Activated CD8-positive, alpha-beta T cell treated with anti-CD3 and anti-CD28 coated beads for 36 hours (primary cell): ENCODE measurements at regions not wholly inside any gene's neighbourhood (a gene's known extent, or its start where the extent isn't known, plus 50 kb on each side); places are given as distances from the start of the nearest gene placed in this dataset.
"Not testable (repeated sequence)": the region's sequence is repeated elsewhere in the genome, so short reads cannot be mapped to it uniquely, and the experiment has no call there.

Experiments used
- ATAC-seq: fragments of 200-7000 bp; cut with Tn5 transposase; one replicate; pipeline ENCODE4 v1.10.0; 2021; ENCODE audit warnings: mild to moderate bottlenecking, moderate library complexity
- CTCF ChIA-PET: fragments of 350-600 bp; sonication (Branson Sonifier 250); formaldehyde crosslinking; loops from one replicate; lab custom pipeline; 2021; ENCODE audit warnings: antibody characterized with exemption; lab: Charles Lee
- POLR2A ChIA-PET: fragments of 350-600 bp; sonication (Branson Sonifier 250); formaldehyde crosslinking; loops from one replicate; lab custom pipeline; 2021; ENCODE audit warnings: antibody characterized with exemption; lab: Charles Lee
- DNase-seq: peaks from one replicate; pipeline ENCODE4 v3.0.0-alpha.2; 2020
- H3K27ac Mint-ChIP-seq: one replicate; pipeline ENCODE4 v1.8.0; 2021; ENCODE audit warnings: mild to moderate bottlenecking, mixed read lengths
- H3K27me3 Mint-ChIP-seq: one replicate; pipeline ENCODE4 v1.8.0; 2021; ENCODE audit warnings: mixed read lengths
- H3K36me3 Mint-ChIP-seq: one replicate; pipeline ENCODE4 v1.8.0; 2021; ENCODE audit warnings: low read depth, mixed read lengths
- H3K4me1 Mint-ChIP-seq: one replicate; pipeline ENCODE4 v1.8.0; 2021; ENCODE audit warnings: low read depth, mixed read lengths
- H3K4me3 Mint-ChIP-seq: one replicate; pipeline ENCODE4 v1.8.0; 2021; ENCODE audit warnings: mild to moderate bottlenecking, moderate library complexity, mixed read lengths
- H3K9me3 Mint-ChIP-seq: one replicate; pipeline ENCODE4 v1.8.0; 2021; ENCODE audit warnings: mixed read lengths
- CTCF ChIP-seq: fragments of 200-600 bp; IDR thresholded peaks from one replicate; pipeline ENCODE4 v1.8.0; 2022; ENCODE audit warnings: antibody characterized with exemption, mild to moderate bottlenecking
- intact Hi-C: fragments of 100-400 bp; cut with micrococcal nuclease; formaldehyde crosslinking; loops from one replicate; pipeline ENCODE4 v1.10.0; 2022

- Mint-ChIP-seq H3K4me3 (no peak overlapping the region), H3K4me1 (no peaks in the 10 kb centered on the region), H3K27me3 (no peaks in the 10 kb centered on the region), H3K36me3 (no peaks in the 10 kb centered on the region), H3K27ac (no peak overlapping the region), H3K9me3 (peaks cover 6% of the 10 kb centered on the region)
- ATAC-seq (no peak), DNase-seq (no peak)
- ChIA-PET POLR2A (no interaction called here), CTCF (no interaction called here)
- intact Hi-C loops: no loop called here
- no peak for TF ChIP-seq CTCF
Observed at GRCh38 chr2:146709004-146709403, 1135.8 kb upstream of the ACVR2A start.

- H3K27ac Mint-ChIP-seq: no peak overlapping the region
- H3K4me1 Mint-ChIP-seq: no peaks in the 10 kb centered on the region
Observed at GRCh38 chr2:146701183-146701582, 1143.6 kb upstream of the ACVR2A start.

GRCh38 chr2:146697307-146697706, 1147.5 kb upstream of the ACVR2A start:
- intact Hi-C loops: no loop called here
- ChIA-PET CTCF (no interaction called here), POLR2A (no interaction called here)
- H3K9me3 Mint-ChIP-seq: peaks cover 5% of the 10 kb centered on the region
- no peaks in the 10 kb centered on the region for H3K27me3 Mint-ChIP-seq
- H3K27ac Mint-ChIP-seq: no peak overlapping the region
- ATAC-seq (no peak), DNase-seq (no peak)
- TF ChIP-seq CTCF: no peak
- H3K36me3 Mint-ChIP-seq: no peaks in the 10 kb centered on the region
- H3K4me3 Mint-ChIP-seq: no peak overlapping the region
- no peaks in the 10 kb centered on the region for H3K4me1 Mint-ChIP-seq

More at GRCh38 chr2:146701183-146701582, 1143.6 kb upstream of the ACVR2A start:
- ChIA-PET CTCF (interaction anchor here (1.6 kb wide), 1 partner anchor 10 kb away, joined by 4 read pairs; no protein-coding TSS in a partner anchor), POLR2A (no interaction called here)
- H3K4me3 Mint-ChIP-seq: no peak overlapping the region
- H3K9me3 Mint-ChIP-seq: peaks cover 13% of the 10 kb centered on the region
- ATAC-seq (no peak), DNase-seq (peak; percentile 17)
- H3K36me3 Mint-ChIP-seq: no peaks in the 10 kb centered on the region
- TF ChIP-seq CTCF: no peak
- intact Hi-C loops: no loop called here
- no peaks in the 10 kb centered on the region for H3K27me3 Mint-ChIP-seq

- H3K27ac Mint-ChIP-seq, ATAC-seq, POLR2A ChIA-PET, H3K36me3 Mint-ChIP-seq, intact Hi-C loops, CTCF ChIA-PET, H3K4me1 Mint-ChIP-seq, DNase-seq, H3K27me3 Mint-ChIP-seq, H3K4me3 Mint-ChIP-seq, H3K9me3 Mint-ChIP-seq: not testable (repeated sequence)
Observed at GRCh38 chr2:146696787-146697186, 1148.0 kb upstream of the ACVR2A start.

GRCh38 chr2:146681991-146682390, 1162.8 kb upstream of the ACVR2A start:
- POLR2A ChIA-PET: no interaction called here
- H3K36me3 Mint-ChIP-seq: no peaks in the 10 kb centered on the region
- intact Hi-C loops: no loop called here

More at GRCh38 chr2:146681991-146682390, 1162.8 kb upstream of the ACVR2A start:
- Mint-ChIP-seq H3K9me3 (peaks cover 3% of the 10 kb centered on the region), H3K27ac (no peak overlapping the region), H3K27me3 (no peaks in the 10 kb centered on the region), H3K4me1 (no peaks in the 10 kb centered on the region), H3K4me3 (no peak overlapping the region)
- ATAC-seq: no peak
- DNase-seq: no peak
- TF ChIP-seq CTCF: no peak
- CTCF ChIA-PET: no interaction called here
